ENCODE measurements at regions not wholly inside any gene's neighbourhood (a gene's known extent, or its start where the extent isn't known, plus 50 kb on each side); places are given as distances from the start of the nearest gene placed in this dataset.

DNA sequence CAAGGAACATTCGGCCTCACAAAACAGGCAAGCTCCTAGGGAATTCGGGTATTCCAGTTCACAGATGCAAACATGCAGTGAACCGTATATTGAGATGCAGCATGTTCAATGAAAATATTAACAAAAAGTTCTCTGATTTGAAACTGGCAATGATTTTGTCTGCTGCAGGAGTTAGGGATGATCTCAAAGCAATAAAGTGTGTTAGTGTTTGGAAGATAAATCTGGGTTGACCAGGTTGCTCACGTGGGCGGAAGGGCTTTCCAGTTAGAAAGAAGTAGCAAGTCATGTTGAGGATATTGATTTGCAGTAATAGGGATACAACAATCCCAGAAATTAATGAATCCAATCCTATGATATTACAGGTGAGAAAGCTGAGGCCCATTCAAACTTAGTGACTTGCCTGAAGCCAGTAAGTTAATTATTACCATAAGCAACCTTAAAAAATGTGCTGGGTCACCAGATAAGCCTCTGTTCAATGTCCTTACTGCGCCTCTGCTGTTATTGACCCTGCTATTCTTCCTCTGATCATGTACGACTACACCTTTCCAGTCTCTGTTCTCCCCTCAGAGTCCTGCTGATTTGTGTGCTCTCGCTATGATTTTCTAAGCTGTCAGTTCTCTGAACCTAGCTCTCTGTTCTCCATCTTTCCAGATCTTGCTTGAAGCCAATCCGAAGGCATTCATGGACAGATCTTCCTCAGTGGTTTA is 370.8 kb downstream of the DSEL start:
- Histone ChIP-seq H3K79me2 (ENCODE audit: insufficient read depth, low read length) (no peaks in the 10 kb centered on the region), H3K4me3 (ENCODE audit: insufficient read depth, low read length, poor library complexity, severe bottlenecking) (no peak overlapping the region), H3K9me3 (ENCODE audit: insufficient read depth, low read length) (no peaks in the 10 kb centered on the region), H3K9ac (ENCODE audit: low read length) (no peak overlapping the region), H4K20me1 (ENCODE audit: low read depth, low read length) (no peaks in the 10 kb centered on the region), H3K36me3 (ENCODE audit: low read length) (no peaks in the 10 kb centered on the region), H3K9me2 (replicated peaks; ENCODE audit: insufficient read depth, low read length) (no peaks in the 10 kb centered on the region), H3F3A (ENCODE audit: insufficient read depth) (no peaks in the 10 kb centered on the region), H2AFZ (ENCODE audit: low read depth, low read length, severe bottlenecking) (no peak overlapping the region), H3K4me2 (ENCODE audit: low read depth, low read length, poor library complexity, severe bottlenecking) (no peak overlapping the region), H3K27me3 (ENCODE audit: low read length) (no peaks in the 10 kb centered on the region), H3K27ac (ENCODE audit: low read depth, low read length) (no peak overlapping the region)
- TF ChIP-seq, protein P1, sequence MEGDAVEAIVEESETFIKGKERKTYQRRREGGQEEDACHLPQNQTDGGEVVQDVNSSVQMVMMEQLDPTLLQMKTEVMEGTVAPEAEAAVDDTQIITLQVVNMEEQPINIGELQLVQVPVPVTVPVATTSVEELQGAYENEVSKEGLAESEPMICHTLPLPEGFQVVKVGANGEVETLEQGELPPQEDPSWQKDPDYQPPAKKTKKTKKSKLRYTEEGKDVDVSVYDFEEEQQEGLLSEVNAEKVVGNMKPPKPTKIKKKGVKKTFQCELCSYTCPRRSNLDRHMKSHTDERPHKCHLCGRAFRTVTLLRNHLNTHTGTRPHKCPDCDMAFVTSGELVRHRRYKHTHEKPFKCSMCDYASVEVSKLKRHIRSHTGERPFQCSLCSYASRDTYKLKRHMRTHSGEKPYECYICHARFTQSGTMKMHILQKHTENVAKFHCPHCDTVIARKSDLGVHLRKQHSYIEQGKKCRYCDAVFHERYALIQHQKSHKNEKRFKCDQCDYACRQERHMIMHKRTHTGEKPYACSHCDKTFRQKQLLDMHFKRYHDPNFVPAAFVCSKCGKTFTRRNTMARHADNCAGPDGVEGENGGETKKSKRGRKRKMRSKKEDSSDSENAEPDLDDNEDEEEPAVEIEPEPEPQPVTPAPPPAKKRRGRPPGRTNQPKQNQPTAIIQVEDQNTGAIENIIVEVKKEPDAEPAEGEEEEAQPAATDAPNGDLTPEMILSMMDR (IDR thresholded peaks at IDR 0.05; ENCODE audit: insufficient read depth, low read length, poor library complexity, severe bottlenecking): no peak
- no peak for TF ChIP-seq EZH2phosphoT487 (conservative IDR thresholded peaks at IDR 0.05; ENCODE audit: low read length)

DNA sequence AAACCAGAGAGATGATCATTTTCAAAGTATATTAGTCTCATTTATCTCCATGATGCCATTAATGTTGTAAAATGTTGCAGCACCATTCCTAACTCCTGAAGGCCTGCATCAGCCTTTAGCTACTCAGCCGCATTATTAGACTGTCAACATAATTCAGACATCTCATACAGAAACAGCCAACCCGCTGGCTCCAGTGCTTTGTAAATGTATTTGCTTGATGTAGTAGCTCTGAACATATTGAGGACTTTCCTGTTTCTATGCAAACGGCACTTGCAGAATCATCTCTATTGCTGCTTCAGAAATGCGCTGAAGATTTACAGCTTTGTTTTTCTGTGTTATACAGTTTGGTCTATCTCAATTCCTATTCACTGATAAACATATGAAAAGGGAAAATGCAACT is 372.2 kb downstream of the DSEL start:
- H3F3A ChIP-seq (ENCODE audit: insufficient read depth): no peaks in the 10 kb centered on the region
- no peak overlapping the region for H2AFZ ChIP-seq (ENCODE audit: low read depth, low read length, severe bottlenecking)
- no peak overlapping the region for H3K27ac ChIP-seq (ENCODE audit: low read depth, low read length)
- H3K9me2 ChIP-seq (replicated peaks; ENCODE audit: insufficient read depth, low read length): no peaks in the 10 kb centered on the region
- no peaks in the 10 kb centered on the region for H4K20me1 ChIP-seq (ENCODE audit: low read depth, low read length)
- H3K9me3 ChIP-seq (ENCODE audit: insufficient read depth, low read length): no peaks in the 10 kb centered on the region
- no peaks in the 10 kb centered on the region for H3K79me2 ChIP-seq (ENCODE audit: insufficient read depth, low read length)
- TF ChIP-seq, protein P1 (IDR thresholded peaks at IDR 0.05; ENCODE audit: insufficient read depth, low read length, poor library complexity, severe bottlenecking): no peak
- no peak for TF ChIP-seq EZH2phosphoT487 (conservative IDR thresholded peaks at IDR 0.05; ENCODE audit: low read length)
- no peak overlapping the region for H3K4me3 ChIP-seq (ENCODE audit: insufficient read depth, low read length, poor library complexity, severe bottlenecking)
- no peak overlapping the region for H3K4me2 ChIP-seq (ENCODE audit: low read depth, low read length, poor library complexity, severe bottlenecking)
- no peaks in the 10 kb centered on the region for H3K27me3 ChIP-seq (ENCODE audit: low read length)
- no peak overlapping the region for H3K9ac ChIP-seq (ENCODE audit: low read length)
- no peaks in the 10 kb centered on the region for H3K36me3 ChIP-seq (ENCODE audit: low read length)

DNA sequence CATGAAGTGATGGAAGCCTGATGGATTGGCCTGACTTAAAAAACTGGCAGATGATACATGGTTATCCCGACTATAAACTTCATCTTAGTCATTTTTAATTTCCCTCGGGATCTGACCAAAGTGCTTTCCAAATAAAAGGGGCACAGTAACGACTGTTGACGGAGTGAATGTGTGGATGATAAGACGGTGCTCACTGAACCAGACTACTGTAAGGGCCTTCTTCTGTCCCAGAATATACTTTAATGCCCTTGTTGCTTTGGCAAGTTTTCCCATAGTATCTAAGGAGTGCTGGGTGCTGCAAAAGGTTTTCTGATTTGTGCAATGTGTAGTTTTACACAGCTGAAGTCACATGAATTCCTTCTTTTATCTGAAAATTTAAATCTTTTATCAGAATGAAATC is 373.5 kb downstream of the DSEL start:
- no peaks in the 10 kb centered on the region for H3K36me3 ChIP-seq (ENCODE audit: low read length)

More for the DNA sequence above, 373.5 kb downstream of the DSEL start:
- no peaks in the 10 kb centered on the region for H3K79me2 ChIP-seq (ENCODE audit: insufficient read depth, low read length)
- no peaks in the 10 kb centered on the region for H4K20me1 ChIP-seq (ENCODE audit: low read depth, low read length)
- H3K4me2 ChIP-seq (ENCODE audit: low read depth, low read length, poor library complexity, severe bottlenecking): no peak overlapping the region
- no peaks in the 10 kb centered on the region for H3K9me3 ChIP-seq (ENCODE audit: insufficient read depth, low read length)
- no peak for TF ChIP-seq EZH2phosphoT487 (conservative IDR thresholded peaks at IDR 0.05; ENCODE audit: low read length)
- TF ChIP-seq, protein P1 (IDR thresholded peaks at IDR 0.05; ENCODE audit: insufficient read depth, low read length, poor library complexity, severe bottlenecking): no peak
- no peak overlapping the region for H2AFZ ChIP-seq (ENCODE audit: low read depth, low read length, severe bottlenecking)
- H3F3A ChIP-seq (ENCODE audit: insufficient read depth): no peaks in the 10 kb centered on the region
- no peak overlapping the region for H3K27ac ChIP-seq (ENCODE audit: low read depth, low read length)
- H3K27me3 ChIP-seq (ENCODE audit: low read length): no peaks in the 10 kb centered on the region
- no peaks in the 10 kb centered on the region for H3K9me2 ChIP-seq (replicated peaks; ENCODE audit: insufficient read depth, low read length)
- H3K9ac ChIP-seq (ENCODE audit: low read length): no peak overlapping the region
- H3K4me3 ChIP-seq (ENCODE audit: insufficient read depth, low read length, poor library complexity, severe bottlenecking): no peak overlapping the region

Data from SU-DHL-6 (cell line).